Loucy (cell line): ENCODE measurements at regions not wholly inside any gene's neighbourhood (a gene's known extent, or its start where the extent isn't known, plus 50 kb on each side); places are given as distances from the start of the nearest gene placed in this dataset.

Experiments
- H2AFZ ChIP-seq: fragments of 200-600 bp; sonication (generic); 2 replicates; pipeline ENCODE4 v1.6.0; 2016; ENCODE audit warnings: antibody characterized with exemption, mild to moderate bottlenecking, low read length, moderate library complexity
- H3F3A ChIP-seq: fragments of 200-600 bp; 2 replicates; pipeline ENCODE4 v1.6.0; 2016; ENCODE audit warnings: antibody characterized with exemption, low read depth, mild to moderate bottlenecking
- H3K27me3 ChIP-seq: fragments of 200-600 bp; sonication (generic); 2 replicates; pipeline ENCODE4 v1.6.1; 2014; ENCODE audit warnings: low read length, mild to moderate bottlenecking; ENCODE audit not compliant: insufficient read depth, poor library complexity, severe bottlenecking
- H3K36me3 ChIP-seq: fragments of 200-600 bp; sonication (generic); 2 replicates; pipeline ENCODE4 v1.6.1; 2016; ENCODE audit warnings: low read length; ENCODE audit not compliant: insufficient read depth
- H3K4me1 ChIP-seq: fragments of 200-600 bp; sonication (generic); 2 replicates; pipeline ENCODE4 v1.5.1; 2014; ENCODE audit warnings: low read length, mild to moderate bottlenecking; ENCODE audit not compliant: insufficient read depth, poor library complexity, severe bottlenecking
- H3K4me2 ChIP-seq: fragments of 200-600 bp; sonication (generic); 2 replicates; pipeline ENCODE4 v1.6.0; 2014; ENCODE audit warnings: antibody characterized with exemption, low read length, low read depth, mild to moderate bottlenecking; ENCODE audit not compliant: poor library complexity, severe bottlenecking
- H3K4me3 ChIP-seq: fragments of 200-600 bp; sonication (generic); 2 replicates; pipeline ENCODE4 v1.5.1; 2014; ENCODE audit warnings: low read length, mild to moderate bottlenecking, mixed read lengths; ENCODE audit not compliant: poor library complexity, severe bottlenecking
- H3K79me2 ChIP-seq: fragments of 200-600 bp; sonication (generic); 2 replicates; pipeline ENCODE4 v1.6.1; 2014; ENCODE audit warnings: low read length; ENCODE audit not compliant: insufficient read depth
- H3K9ac ChIP-seq: fragments of 200-600 bp; sonication (generic); 2 replicates; pipeline ENCODE4 v1.6.0; 2014; ENCODE audit warnings: mild to moderate bottlenecking, low read depth, low read length, moderate library complexity; ENCODE audit not compliant: poor library complexity, severe bottlenecking
- H3K9me2 ChIP-seq: fragments of 200-600 bp; sonication (generic); replicated peaks from 2 replicates; pipeline ENCODE4 v1.6.1; 2016; ENCODE audit warnings: low read depth, low read length, mixed read lengths
- H3K9me3 ChIP-seq: fragments of 200-600 bp; sonication (generic); 2 replicates; pipeline ENCODE4 v1.6.1; 2014; ENCODE audit warnings: mild to moderate bottlenecking, antibody characterized with exemption, low read length, low read depth; ENCODE audit not compliant: insufficient read depth
- H4K20me1 ChIP-seq: fragments of 200-600 bp; sonication (generic); 2 replicates; pipeline ENCODE4 v1.6.0; 2014; ENCODE audit warnings: antibody characterized with exemption, low read length, mild to moderate bottlenecking; ENCODE audit not compliant: insufficient read depth, poor library complexity, severe bottlenecking
- CTCF ChIP-seq: fragments of 200-600 bp; sonication (generic); conservative IDR thresholded peaks from 2 replicates; pipeline ENCODE4 v1.5.1; 2014; ENCODE audit warnings: mild to moderate bottlenecking, antibody characterized with exemption, low read length
- EZH2phosphoT487 ChIP-seq: fragments of 200-600 bp; IDR thresholded peaks from 2 replicates; pipeline ENCODE4 v1.6.1; 2018; ENCODE audit warnings: antibody characterized with exemption, mild to moderate bottlenecking, moderate library complexity, borderline replicate concordance

GRCh38 chr18:43506935-43507334, 229.6 kb upstream of the SYT4 start:
- Histone ChIP-seq H3F3A (no peaks in the 10 kb centered on the region), H4K20me1 (no peaks in the 10 kb centered on the region), H3K79me2 (no peaks in the 10 kb centered on the region), H3K4me2 (no peak overlapping the region), H3K36me3 (no peaks in the 10 kb centered on the region), H3K4me1 (no peaks in the 10 kb centered on the region), H2AFZ (no peak overlapping the region), H3K4me3 (no peak overlapping the region), H3K9me3 (0 out of 2 replicates have a peak, but pooled peaks cover 2% of the 10 kb centered on the region), H3K9ac (no peak overlapping the region), H3K9me2 (0 out of 2 replicates have a peak, but pooled peaks cover 4% of the 10 kb centered on the region), H3K27me3 (no peaks in the 10 kb centered on the region)
- TF ChIP-seq CTCF (no peak), EZH2phosphoT487 (no peak)

DNA sequence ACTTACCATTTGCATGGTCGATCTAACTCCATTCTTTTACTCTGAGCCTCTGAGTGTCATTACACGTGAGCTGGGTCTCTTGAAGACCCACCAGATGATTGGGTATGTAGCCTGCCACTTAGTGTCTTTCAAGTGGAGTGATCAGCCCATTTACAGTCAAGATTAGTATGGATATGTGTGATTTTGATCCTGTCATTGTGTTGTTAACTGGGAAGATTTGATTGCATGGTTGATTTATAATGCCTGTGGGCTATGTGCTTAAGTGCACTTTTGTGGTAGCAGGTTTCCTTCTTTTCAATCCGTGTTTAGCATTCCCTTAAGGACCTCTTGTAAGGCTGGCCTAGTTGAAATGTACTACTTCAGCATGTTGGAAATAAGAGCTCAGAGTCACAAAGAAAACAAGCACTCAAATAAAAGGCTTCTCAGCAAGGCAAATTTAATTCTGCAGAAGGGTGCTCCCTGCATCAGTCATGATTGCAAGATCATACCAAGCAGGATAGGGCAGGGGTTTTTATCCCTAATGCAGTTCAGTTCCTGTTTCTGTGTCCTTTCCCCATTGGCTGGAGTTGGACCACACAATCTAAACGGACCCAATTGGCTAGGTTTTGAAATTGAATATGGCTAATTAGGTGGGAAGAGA, 230.7 kb upstream of the SYT4 start:
- Histone ChIP-seq H3K36me3 (no peaks in the 10 kb centered on the region), H3K9me2 (0 out of 2 replicates have a peak, but pooled peaks cover 4% of the 10 kb centered on the region), H3K79me2 (no peaks in the 10 kb centered on the region), H3K4me3 (no peak overlapping the region), H3F3A (no peaks in the 10 kb centered on the region), H3K27me3 (no peaks in the 10 kb centered on the region), H3K4me1 (no peaks in the 10 kb centered on the region), H4K20me1 (no peaks in the 10 kb centered on the region), H3K9ac (no peak overlapping the region), H3K4me2 (no peak overlapping the region), H2AFZ (no peak overlapping the region), H3K9me3 (0 out of 2 replicates have a peak, but pooled peaks cover 2% of the 10 kb centered on the region)
- TF ChIP-seq EZH2phosphoT487 (no peak), CTCF (no peak)

DNA sequence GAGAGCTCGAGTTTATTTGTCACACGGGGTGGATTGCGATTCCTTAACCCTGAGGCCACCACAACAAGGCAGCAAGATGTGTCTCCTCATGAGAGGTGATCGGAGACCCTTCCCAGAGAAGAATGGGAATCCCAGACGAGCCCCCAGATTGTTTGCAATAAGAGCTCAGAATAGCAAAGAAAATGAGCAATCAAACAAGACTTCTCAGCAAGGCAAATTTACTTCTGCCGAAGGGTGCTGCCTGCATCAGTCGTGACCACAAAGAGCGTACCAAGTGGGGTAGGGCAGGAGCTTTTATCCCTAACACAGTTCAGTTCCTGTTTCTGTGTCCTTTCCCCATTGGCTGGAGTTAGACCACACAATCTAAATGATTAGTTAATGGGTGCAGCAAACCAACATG, 237.5 kb upstream of the SYT4 start:
- no peaks in the 10 kb centered on the region for H3K4me1 ChIP-seq
- H3K4me2 ChIP-seq, result no peak overlapping the region
- no peaks in the 10 kb centered on the region for H3K9me2 ChIP-seq
- H3F3A ChIP-seq, result no peaks in the 10 kb centered on the region
- H3K4me3 ChIP-seq, result no peak overlapping the region
- no peaks in the 10 kb centered on the region for H3K27me3 ChIP-seq
- no peak overlapping the region for H2AFZ ChIP-seq
- H3K79me2 ChIP-seq, result no peaks in the 10 kb centered on the region
- no peaks in the 10 kb centered on the region for H3K9me3 ChIP-seq
- no peaks in the 10 kb centered on the region for H4K20me1 ChIP-seq
- no peak overlapping the region for H3K9ac ChIP-seq
- TF ChIP-seq EZH2phosphoT487, result no peak
- no peaks in the 10 kb centered on the region for H3K36me3 ChIP-seq

DNA sequence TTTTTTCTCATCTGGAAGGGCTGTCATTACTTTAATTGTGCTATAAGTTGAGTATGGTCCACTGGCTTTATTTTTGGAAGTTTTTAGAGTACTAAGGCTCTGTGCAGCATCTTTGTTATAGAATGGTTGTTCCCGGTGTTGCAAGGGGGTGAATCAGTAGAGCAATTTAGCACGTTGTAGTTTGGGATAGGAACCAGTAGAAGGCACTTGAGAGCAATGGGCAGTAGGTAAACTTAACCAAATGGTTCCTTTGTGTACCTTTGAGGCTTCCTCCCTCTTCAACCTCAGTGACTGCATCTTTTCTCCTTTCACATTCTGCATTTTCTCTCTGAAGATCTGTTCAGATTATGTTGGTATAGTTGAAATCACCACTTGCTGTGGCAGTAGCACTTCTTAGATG, 238.2 kb upstream of the SYT4 start:
- TF ChIP-seq EZH2phosphoT487, result no peak
- no peak for TF ChIP-seq CTCF
- no peak overlapping the region for H3K9ac ChIP-seq
- H3K36me3 ChIP-seq, result no peaks in the 10 kb centered on the region
- no peaks in the 10 kb centered on the region for H3K9me2 ChIP-seq
- H2AFZ ChIP-seq, result no peak overlapping the region
- H3K79me2 ChIP-seq, result no peaks in the 10 kb centered on the region
- H3K4me2 ChIP-seq, result no peak overlapping the region
- H4K20me1 ChIP-seq, result no peaks in the 10 kb centered on the region
- no peaks in the 10 kb centered on the region for H3K27me3 ChIP-seq
- H3K9me3 ChIP-seq, result no peaks in the 10 kb centered on the region
- no peaks in the 10 kb centered on the region for H3K4me1 ChIP-seq
- no peaks in the 10 kb centered on the region for H3F3A ChIP-seq
- no peak overlapping the region for H3K4me3 ChIP-seq
